ENCODE measurements at regions not wholly inside any gene's neighbourhood (a gene's known extent, or its start where the extent isn't known, plus 50 kb on each side); places are given as distances from the start of the nearest gene placed in this dataset.

GRCh38 chr5:57824047-57824446, 341.4 kb upstream of the ACTBL2 start:
- TF ChIP-seq CTCF (IDR thresholded peaks at IDR 0.05) (no peak), ZFX (IDR thresholded peaks at IDR 0.05; ENCODE audit: borderline replicate concordance) (no peak)

Measured in 22Rv1 (cell line).